GM19372 (cell line): ENCODE measurements at regions not wholly inside any gene's neighbourhood (a gene's known extent, or its start where the extent isn't known, plus 50 kb on each side); places are given as distances from the start of the nearest gene placed in this dataset.
A peak's percentile ranks its signal among the peaks of the same experiment; 100 is the strongest.

Experiments used
- ATAC-seq: cut with Tn5 transposase; IDR thresholded peaks from one replicate; pipeline ENCODE4 v1.9.1; 2021; ENCODE audit warnings: mild to moderate bottlenecking, low read depth, moderate library complexity; ENCODE audit not compliant: unreplicated experiment

DNA sequence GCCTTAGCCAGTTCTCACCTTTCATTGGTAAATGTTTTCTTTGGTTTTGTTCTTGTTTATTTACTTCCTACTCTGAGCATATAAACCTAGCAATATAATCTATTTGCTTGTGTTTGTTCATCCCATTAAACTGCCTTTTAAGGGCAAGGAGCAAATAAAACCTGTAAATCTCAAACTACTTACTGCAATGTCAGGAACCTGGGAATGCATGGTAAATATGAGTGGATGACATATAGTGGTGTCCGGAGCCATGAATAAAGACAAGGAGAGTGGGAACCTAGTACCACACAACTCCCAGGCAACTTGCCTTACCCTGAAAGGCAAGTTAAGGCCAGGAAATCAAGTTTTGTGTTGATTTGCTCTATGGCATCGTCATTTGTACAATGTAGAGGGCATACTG lies 1133.7 kb upstream of the NCAM2 start:
- no peak for ATAC-seq

DNA sequence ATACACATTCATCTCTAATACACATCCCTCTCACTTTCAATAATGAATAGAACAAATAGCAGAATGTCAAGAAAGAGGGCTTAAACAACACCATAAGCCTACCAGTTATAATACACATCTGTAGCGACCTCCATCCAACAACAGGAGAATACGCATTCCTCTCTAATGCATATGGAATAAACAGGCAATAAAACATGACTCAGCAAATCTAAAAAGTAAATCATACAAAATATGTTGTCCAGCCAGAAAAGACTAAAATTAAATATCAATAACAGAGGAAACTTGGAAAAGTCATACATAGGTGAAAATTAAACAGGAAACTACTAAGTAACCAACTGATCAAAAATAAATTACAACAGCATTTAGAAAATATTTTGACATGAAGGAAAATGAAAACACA lies 1127.5 kb upstream of the NCAM2 start:
- ATAC-seq, result no peak

DNA sequence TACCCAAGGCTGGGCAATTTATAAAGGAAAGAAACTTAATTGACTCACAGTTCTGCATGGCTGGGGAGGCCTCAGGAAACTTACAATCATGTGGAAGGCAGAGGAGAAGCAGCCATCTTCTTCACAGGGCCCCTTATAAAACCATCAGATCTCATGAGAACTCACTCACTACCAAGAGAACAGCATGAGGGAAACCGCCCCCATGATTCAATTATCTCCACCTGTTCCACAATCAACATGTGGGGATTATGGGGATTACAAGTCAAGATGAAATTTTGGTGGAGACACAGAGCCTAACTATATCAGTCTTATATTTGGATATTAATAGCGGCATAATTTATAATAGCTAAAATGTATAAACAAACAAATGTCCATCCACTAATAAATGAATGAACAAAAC lies 1123.7 kb upstream of the NCAM2 start:
- no peak for ATAC-seq

DNA sequence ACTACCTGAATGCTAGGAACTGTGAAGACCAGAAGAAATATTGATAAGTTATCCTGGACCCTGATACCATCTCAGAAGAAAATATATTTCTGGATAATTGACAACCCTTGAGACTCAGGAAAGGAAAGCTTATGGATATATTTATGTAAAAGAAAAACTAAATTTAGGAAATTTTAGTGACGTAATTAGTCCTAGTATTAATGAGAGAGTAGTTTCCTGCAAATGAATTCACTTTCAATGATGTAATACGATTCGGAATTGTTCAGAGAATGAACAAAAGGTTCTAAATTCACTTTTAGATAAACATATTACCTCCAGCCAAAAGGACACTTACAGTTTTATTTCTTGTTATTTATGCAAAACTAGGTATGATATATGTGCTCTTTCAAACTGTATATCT lies 1120.1 kb upstream of the NCAM2 start:
- ATAC-seq, result no peak

DNA sequence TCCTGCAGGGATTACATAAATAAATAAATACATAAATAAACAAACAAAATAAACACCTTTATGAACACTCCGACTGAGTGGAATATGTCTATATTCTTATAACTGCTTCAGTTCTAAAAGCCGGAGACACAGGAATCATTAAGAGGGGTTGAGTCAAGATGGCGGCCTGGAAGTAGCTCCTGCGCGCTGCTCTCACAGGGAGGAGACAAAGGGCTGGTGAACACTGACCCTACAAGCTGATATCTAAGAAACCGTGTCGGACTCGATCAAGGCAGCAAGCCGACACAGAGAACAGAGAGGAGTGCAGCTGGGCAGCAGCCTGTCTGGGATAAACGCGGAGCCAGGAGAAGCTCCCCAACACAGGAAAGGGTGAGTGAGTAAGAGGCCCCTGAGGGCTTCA lies 1098.6 kb upstream of the NCAM2 start:
- no peak for ATAC-seq

DNA sequence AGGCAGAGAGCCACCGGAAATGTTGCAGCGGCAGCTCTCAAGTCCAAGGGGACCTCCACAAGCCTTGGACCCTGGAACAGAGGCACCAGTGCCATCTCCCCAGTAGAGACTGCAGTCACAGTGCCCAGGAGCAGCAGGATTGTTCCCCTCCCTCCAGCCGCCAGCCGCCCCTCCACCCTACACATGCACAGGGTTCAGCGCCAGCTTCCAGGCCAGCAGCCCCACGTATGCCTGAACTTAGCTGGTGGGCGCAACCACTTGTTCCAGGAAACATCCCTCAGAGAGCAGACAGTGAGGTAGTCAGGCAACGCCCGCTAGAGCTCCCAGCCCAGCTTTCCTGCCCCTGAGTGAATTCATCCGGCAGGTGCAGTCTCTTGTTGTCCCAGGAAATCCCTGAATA lies 1098.1 kb upstream of the NCAM2 start:
- no peak for ATAC-seq

DNA sequence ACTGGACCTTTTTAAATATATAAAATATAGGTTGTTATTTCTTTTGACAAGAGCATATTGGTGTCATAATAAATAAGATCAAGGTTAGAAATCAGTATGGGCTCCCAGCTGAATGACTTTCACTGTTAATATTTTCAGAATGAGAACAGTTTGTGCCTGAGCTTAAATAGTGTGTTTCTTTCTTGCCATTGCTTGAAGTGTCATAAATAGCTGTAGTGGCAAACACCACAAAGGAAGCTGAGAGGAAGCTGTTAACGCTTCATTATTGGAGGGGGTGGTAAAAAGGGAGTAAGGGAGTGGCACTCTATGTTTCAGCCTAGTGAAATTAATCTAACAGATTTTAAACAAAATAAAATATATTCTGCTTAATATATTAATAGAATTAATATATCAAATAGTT lies 1089.8 kb upstream of the NCAM2 start:
- ATAC-seq, result no peak

DNA sequence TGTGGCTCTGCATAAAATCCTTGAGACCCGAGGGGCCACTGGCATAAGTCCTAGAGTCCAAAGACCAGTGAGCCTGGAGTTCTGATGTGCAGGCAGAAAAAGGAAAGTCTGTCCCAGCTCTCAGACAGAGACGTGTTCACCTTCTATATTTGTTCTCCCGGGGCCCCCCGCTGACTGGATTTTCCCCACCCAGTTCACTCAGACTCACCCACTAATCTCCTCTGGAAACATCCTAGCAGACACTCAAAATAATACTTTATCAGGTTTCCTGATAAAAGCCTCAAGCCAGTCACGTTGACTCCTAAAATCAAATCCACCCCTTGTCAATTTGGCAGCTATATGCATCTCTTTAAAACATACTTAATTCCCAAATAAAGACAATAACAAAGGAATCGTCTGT lies 1084.2 kb upstream of the NCAM2 start:
- ATAC-seq, result no peak

DNA sequence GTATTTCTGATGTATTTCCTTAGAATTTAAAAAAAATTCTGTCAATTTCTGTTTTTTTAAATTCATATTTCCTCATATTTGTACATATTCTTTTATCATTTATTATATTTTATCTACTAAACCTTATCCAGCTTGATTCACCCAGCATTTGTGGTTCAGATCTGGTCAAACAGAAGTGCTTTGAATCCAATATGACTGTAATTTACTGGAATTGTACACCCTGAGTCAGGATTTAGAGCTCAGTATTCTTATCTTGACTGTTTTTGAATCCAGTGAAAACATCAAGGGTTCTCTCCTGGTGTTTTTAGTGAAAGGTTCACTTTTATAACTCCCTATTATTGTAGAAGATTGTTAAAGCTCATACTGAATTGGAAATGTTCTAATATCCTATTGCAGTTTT lies 1077.0 kb upstream of the NCAM2 start:
- ATAC-seq, result no peak

DNA sequence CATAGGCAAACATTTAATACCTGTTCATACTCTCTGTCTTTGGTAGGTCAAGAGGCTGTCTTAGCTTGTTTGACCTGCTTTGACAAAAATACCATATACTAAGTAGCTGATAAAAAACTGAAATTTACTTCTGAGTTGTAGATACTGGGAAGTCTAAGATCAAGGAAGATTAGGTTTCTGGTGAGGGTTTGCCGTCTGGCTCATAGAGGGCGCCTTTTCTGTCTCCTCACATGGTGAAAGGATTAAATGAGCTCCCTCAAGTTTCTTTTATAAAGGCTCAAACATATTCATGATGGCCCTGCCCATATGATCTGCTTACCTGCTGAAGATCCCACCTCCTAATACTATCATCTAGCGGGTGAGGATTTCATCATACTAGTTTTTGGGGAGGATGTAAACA lies 1076.1 kb upstream of the NCAM2 start:
- ATAC-seq, result no peak

DNA sequence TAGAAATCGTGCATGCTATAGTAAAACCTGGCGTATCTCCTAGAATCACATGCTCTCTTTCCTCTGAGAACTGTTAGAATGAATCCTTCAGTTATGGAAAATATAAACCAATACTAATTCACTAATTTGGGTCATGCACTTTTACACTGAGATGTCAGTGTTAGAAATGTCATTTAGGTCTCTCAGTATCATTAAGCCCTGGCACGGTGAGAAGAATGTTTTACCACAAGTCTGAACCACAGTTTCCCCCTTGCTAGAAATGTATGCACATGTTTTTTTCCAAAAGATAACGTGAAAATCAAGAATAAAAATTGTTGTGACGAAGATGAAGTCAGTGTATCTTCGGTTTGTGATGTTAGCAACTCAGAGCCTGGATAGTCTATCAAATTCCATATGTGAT lies 1062.7 kb upstream of the NCAM2 start:
- no peak for ATAC-seq

DNA sequence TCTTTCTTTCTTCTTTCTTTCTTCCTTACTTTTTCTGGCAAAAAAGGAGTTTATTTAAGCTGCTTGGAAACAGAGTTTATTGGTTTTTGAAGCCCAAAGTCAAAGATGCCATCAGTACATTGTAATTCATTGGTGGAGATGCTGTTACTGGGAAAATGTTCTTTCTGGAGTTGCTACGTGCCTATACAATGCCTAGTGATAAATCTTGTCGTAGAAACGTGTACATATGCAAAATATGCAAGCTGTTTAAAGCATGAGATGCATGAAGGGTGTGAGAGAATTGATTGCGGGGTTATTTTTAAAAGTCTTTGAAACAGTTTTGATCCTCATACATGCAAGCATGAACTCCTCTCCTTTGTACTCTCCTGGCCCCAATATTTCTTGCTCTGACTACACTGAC lies 1060.6 kb upstream of the NCAM2 start:
- ATAC-seq, result no peak

DNA sequence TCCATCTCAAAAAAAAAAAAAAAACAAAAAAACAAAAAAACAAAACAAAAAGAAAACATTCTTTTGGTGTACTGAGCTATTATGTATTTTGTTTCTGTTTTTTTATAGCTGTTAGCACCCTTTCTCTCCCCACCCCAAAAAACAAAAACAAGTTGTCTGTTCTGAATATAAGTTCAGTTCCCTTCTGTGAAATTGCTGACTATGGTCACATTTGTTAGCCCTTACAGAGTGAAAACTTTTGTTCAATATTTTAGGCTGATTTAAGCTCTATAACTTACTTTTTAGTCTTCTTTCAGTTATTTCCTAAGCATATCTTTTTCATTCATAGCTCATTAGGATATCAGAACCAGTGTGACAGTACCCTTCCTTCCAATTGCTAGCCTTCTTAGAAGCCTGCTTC lies 1056.6 kb upstream of the NCAM2 start:
- ATAC-seq, result no peak

DNA sequence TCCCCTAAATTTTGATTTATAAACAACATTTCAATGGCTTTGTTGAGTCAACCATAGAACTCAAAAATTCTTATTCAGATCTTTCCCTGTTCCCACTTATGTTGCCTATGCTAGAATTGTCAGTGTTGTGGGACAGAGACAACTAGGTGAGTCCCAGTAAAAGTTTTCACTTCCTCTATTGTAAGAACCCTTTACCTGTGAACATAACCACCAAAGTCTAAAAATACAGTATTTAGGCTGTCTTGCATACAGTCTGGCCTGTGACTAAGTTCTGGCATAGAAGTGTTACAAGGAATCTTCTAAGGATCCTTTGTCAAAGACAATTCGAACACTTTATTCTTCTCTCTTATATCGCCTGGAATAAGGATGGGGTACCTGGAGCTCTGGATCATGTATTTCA lies 1047.9 kb upstream of the NCAM2 start:
- ATAC-seq, result no peak

DNA sequence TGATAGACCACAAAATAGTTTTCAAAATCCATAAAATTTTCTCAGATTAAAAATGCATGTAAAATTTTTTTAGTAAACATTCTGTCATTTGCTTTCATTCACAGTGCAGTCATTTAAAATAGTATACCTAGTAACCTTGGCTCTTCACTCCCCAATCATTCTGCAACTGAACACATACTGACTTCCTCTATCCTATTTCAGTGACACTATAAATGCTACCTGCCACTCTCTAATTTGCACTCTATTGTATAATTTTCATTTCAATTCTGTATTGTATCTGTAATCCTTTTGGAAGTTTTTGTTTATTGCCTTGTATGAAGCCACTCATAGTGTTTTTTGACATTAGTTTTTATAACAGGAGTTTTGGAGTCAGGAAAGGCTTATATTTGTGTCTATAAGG lies 1029.1 kb upstream of the NCAM2 start:
- ATAC-seq, result no peak

DNA sequence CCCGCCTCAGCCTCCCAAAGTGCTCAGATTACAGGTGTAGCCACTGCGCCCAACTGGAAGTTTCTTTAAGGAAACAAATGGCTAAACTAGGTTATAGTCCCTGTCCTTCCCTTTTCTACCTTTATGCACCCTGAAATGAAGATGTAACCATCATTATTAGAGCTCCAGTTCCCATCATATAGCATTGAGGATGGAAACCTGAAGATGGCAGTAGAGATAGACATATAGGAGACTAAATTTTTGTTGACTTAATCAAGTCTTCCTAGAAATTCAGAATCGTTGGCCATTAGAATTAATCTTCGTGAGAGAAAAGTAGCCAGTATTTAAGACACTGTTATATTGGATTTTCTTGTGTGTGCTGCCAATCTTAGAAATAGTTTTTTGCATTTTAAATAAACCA lies 1016.3 kb upstream of the NCAM2 start:
- no peak for ATAC-seq

DNA sequence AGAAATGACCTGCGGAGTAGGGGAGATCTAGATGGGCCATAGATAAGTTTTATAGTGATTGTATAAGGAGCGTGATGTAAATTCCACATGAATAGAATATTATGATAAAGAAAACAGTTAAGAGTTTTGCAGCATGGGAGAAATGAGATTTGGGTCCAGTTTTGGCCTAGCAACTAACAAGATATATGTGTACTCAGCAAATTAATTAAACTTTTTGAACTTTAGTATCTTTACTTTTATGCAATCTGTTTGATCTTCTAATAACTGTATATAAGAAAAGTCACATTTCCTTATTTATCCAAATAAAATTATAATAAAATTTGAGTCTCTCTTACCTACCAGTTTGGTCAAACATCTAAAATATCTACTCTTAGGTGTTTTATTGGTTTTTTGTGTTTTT lies 1011.8 kb upstream of the NCAM2 start:
- ATAC-seq, result no peak

DNA sequence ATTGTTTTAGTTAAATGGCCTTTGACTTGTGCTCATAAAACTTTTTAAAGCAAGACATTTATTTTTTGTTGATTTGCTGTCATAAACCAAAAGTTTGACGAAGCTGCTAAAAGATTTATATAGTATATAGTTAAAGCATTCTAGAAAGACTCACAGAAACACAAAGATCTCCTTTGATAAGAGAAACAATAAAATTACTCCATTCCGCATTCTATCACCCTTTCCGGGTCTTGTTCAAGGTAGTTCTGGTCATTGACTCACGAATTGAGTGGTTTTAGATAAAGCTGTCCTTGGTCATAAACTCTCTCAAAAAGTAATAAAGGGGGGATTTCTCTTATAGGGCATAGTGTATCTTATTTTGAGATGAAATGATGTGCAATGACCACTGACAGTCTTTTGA lies 1010.5 kb upstream of the NCAM2 start:
- no peak for ATAC-seq

DNA sequence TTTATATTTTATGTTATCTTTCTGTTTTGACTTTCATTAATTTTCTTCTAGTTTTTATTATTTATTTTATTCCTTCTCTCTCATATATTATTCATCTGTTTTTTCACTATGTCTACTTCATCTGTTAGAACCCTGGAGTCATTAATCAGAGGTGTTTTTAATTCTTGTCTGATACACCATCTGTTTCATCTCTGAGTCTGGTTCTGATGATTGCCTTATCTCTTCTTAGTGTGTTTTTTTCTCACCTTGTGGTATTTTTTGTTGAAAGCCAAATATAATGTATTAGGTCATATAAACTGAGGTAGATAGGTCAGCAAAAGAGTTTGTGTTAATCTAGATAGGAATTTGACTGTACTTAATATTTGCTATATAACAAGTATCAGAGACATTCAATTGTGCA lies 1005.7 kb upstream of the NCAM2 start:
- ATAC-seq, result no peak

DNA sequence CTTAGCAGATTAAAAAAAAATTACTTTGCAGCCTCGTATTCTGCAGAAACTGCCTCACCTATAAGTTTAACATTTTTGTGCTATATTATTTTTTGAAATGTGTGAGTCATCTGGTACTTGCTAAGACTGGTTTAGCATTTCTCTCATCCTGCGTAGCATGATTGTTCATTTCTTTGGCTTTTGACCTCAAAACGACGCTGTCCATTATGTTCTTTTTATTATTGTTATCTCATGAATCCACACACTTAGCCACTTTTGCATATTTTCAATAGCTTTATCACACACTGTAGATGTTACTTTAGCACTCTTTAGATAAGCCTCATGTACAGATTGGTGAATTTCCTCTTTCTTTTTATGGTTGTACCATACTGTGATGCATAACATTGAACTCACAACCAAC lies 1004.9 kb upstream of the NCAM2 start:
- ATAC-seq, result no peak

DNA sequence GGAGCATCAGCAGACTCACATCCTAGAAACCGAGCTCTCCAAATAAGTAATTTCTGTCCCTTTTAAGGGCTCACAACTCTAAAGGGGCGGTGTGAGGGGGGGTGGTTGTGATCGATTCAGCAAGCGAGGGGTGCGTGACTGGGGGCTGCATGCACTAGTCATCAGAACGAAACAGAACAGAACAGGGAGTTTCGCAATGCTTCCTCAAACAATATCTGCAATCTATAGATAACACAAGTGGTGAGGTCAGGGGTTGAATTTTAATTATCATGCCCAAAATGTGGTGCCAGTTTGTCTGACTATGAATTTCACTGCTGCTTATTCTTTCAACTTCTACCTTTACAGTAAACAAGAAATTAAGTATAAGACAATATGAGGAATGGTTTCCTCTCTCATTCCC lies 1003.0 kb upstream of the NCAM2 start:
- ATAC-seq, result no peak

DNA sequence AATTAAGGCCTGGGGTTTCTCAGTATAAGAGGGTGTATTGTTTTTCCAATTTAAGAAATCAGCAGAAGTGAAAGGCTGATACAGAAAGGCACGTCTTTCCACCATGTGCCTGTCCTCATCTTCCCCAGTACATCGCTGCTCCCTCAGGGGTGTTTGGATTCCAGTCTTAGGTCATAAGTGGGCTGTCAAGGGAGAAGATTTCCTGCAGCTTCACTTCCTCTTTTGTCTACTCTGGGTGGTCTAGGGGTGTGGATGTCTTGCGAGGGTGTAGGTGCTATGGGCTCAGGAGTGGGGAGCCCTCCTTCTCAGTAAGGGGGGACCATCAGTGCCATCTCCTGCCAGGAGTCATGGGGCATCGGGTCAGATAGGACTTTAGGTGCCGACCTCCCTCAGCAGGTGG lies 999.8 kb upstream of the NCAM2 start:
- no peak for ATAC-seq

DNA sequence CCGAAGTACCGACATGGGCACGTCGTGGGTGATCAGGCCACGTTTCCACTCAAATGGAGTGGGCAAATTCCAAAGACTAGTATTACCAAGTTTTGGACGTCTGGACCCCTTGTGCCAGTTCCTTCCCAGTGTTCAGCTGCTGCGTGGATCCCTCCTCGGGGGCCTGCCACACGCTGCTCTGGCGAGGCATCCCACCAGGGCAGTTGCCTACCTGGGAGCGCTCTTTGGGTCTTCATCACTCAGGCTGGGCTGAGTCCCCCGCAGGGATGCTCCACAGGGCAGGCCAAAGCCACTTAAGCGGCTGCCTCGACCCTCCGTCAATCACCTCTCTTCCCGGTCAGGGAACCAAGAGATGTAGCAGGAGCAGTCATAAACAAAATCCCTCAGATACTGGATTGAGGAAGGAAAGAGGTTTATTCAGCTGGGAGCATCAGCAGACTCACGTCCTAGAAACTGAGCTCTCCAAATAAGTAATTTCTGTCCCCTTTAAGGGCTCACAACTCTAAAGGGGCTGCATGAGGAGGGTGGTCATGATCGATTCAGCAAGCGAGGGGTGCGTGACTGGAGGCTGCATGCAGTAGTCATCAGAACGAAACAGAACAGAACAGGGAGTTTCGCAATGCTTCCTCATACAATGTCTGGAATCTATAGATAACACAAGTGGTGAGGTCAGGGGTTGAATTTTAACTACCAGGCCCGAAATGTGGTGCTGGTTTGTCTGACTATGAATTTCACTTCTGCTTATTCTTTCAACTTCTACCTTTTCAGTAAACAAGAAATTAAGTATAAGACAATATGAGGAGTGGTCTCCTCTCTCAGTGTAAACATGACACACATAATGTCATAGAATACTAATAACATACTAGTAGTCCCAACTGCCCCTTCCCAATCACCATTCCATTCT lies 998.6 kb upstream of the NCAM2 start:
- ATAC-seq, result peak; percentile 82
